Trophoblast cell (in vitro differentiated cells and primary cell): ENCODE measurements at regions not wholly inside any gene's neighbourhood (a gene's known extent, or its start where the extent isn't known, plus 50 kb on each side); places are given as distances from the start of the nearest gene placed in this dataset.
A peak's percentile ranks its signal among the peaks of the same experiment; 100 is the strongest.

Experiments used
- DNase-seq, 2 donors: peaks; one replicate each; pipeline ENCODE4 v3.0.0-alpha.2; 2016
- H2AFZ ChIP-seq: 2 replicates; pipeline ENCODE4 v1.6.1; 2013; ENCODE audit warnings: low read length, moderate library complexity, mild to moderate bottlenecking; ENCODE audit not compliant: insufficient read depth, poor library complexity
- H2AK5ac ChIP-seq: 2 replicates; pipeline ENCODE4 v1.6.1; 2013; ENCODE audit warnings: mild to moderate bottlenecking, low read length
- H2BK120ac ChIP-seq: 2 replicates; pipeline ENCODE4 v1.6.1; 2013; ENCODE audit warnings: low read length, mild to moderate bottlenecking, moderate library complexity; ENCODE audit not compliant: insufficient read depth, poor library complexity
- H2BK12ac ChIP-seq: 2 replicates; pipeline ENCODE4 v1.6.1; 2013; ENCODE audit warnings: mild to moderate bottlenecking, low read length, moderate library complexity
- H2BK5ac ChIP-seq: 2 replicates; pipeline ENCODE4 v1.6.1; 2013; ENCODE audit warnings: low read length, low read depth, moderate library complexity, mild to moderate bottlenecking; ENCODE audit not compliant: poor library complexity
- H3K14ac ChIP-seq: 2 replicates; pipeline ENCODE4 v1.6.1; 2013; ENCODE audit warnings: mild to moderate bottlenecking, low read length
- H3K18ac ChIP-seq: 2 replicates; pipeline ENCODE4 v1.6.1; 2013; ENCODE audit warnings: mild to moderate bottlenecking, low read length
- H3K23ac ChIP-seq: 2 replicates; pipeline ENCODE4 v1.6.1; 2013; ENCODE audit warnings: low read length
- H3K27ac ChIP-seq: 2 replicates; pipeline ENCODE4 v1.5.1; 2013; ENCODE audit warnings: low read depth, mild to moderate bottlenecking, inconsistent platforms, low read length, moderate library complexity
- H3K27me3 ChIP-seq: 2 replicates; pipeline ENCODE4 v1.6.1; 2013; ENCODE audit warnings: inconsistent platforms, mild to moderate bottlenecking, low read length, moderate library complexity; ENCODE audit not compliant: insufficient read depth
- H3K36me3 ChIP-seq, 2 experiments: 1 replicate in 1 of 2; 2 replicates in 1 of 2; pipeline ENCODE4 v1.6.1; 2013; ENCODE audit warnings: low read length in 2 of 2, mild to moderate bottlenecking in 2 of 2, moderate library complexity in 1 of 2; ENCODE audit not compliant: insufficient read depth in 2 of 2, control insufficient read depth in 1 of 2
- H3K4ac ChIP-seq: 2 replicates; pipeline ENCODE4 v1.6.1; 2013; ENCODE audit warnings: low read depth, mild to moderate bottlenecking, low read length, moderate library complexity
- H3K4me1 ChIP-seq, 2 experiments: 1 replicate in 1 of 2; 2 replicates in 1 of 2; pipeline ENCODE4 v1.6.1; 2013; ENCODE audit warnings: low read length in 2 of 2, mild to moderate bottlenecking in 2 of 2, moderate library complexity in 1 of 2; ENCODE audit not compliant: insufficient read depth in 2 of 2, control insufficient read depth in 1 of 2
- H3K4me2 ChIP-seq: 2 replicates; pipeline ENCODE4 v1.6.1; 2013; ENCODE audit warnings: inconsistent platforms, mild to moderate bottlenecking, low read length, moderate library complexity
- H3K4me3 ChIP-seq: 2 replicates; pipeline ENCODE4 v1.5.1; 2013; ENCODE audit warnings: mild to moderate bottlenecking, low read depth, low read length, inconsistent platforms
- H3K79me1 ChIP-seq: one replicate; pipeline ENCODE4 v1.6.1; 2013; ENCODE audit warnings: low read length
- H3K79me2 ChIP-seq: 2 replicates; pipeline ENCODE4 v1.6.1; 2013; ENCODE audit warnings: low read length, mild to moderate bottlenecking; ENCODE audit not compliant: control insufficient read depth, insufficient read depth, poor library complexity
- H3K9ac ChIP-seq: 2 replicates; pipeline ENCODE4 v1.6.1; 2013; ENCODE audit warnings: mild to moderate bottlenecking, low read length
- H3K9me3 ChIP-seq: 2 replicates; pipeline ENCODE4 v1.6.1; 2013; ENCODE audit warnings: low read depth, mild to moderate bottlenecking, control low read depth, inconsistent platforms, low read length; ENCODE audit not compliant: insufficient read depth
- H4K12ac ChIP-seq: 2 replicates; pipeline ENCODE4 v1.6.1; 2013; ENCODE audit warnings: low read depth, mild to moderate bottlenecking, low read length, moderate library complexity
- H4K8ac ChIP-seq: 2 replicates; pipeline ENCODE4 v1.6.1; 2013; ENCODE audit warnings: low read depth, mild to moderate bottlenecking, low read length, moderate library complexity
- H4K91ac ChIP-seq: one replicate; pipeline ENCODE4 v1.6.1; 2013; ENCODE audit warnings: low read depth, mild to moderate bottlenecking, low read length, moderate library complexity
- WGBS: extraction: QIAGEN DNeasy Blood & Tissue Kit; methylation state at CpG from one replicate; pipeline ENCODE4 v1.1.7; 2013; ENCODE audit warnings: missing lambda C conversion rate; ENCODE audit not compliant: insufficient read length, insufficient coverage; ENCODE audit errors: extremely low coverage; 5-methylcytosine and 5-hydroxymethylcytosine counted together

DNA sequence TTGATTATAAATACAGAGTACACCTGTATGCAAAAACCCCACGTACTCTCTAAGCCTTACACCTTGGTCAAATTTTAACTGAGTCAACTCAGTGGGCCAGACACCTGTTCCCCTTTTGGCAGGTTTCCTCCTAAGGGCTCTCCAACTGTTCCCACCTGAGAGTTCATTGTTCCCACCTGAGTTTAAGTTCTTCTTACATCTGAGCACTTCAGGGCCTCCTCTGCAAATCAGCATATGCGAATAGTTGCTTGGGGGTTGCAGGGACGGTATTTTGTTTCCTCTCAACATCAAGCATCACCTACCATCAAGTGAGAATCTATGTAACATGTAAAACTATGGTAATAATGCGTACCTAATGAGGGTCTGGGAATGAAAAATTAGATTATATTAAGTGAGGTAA, 300.0 kb downstream of the PIK3R1 start:
- WGBS: no CpG with 5 or more reads among the region's 4 CpGs
- H3K79me2 ChIP-seq: no peaks in the 10 kb centered on the region
- no peak overlapping the region for H2AFZ ChIP-seq
- no peak overlapping the region for H3K27ac ChIP-seq
- H4K12ac ChIP-seq: no peak overlapping the region
- H2BK120ac ChIP-seq: no peak overlapping the region
- H3K36me3 ChIP-seq: no peaks in the 10 kb centered on the region
- no peak overlapping the region for H3K18ac ChIP-seq
- H4K91ac ChIP-seq: no peak overlapping the region
- no peaks in the 10 kb centered on the region for H3K27me3 ChIP-seq
- H3K4me3 ChIP-seq: no peak overlapping the region
- H4K8ac ChIP-seq: no peak overlapping the region
- peaks cover 2% of the 10 kb centered on the region for H3K9me3 ChIP-seq
- no peak for DNase-seq
- H2AK5ac ChIP-seq: no peak overlapping the region
- H3K9ac ChIP-seq: no peak overlapping the region
- H2BK12ac ChIP-seq: no peak overlapping the region
- peaks cover 0 to 3% of the 10 kb centered on the region in 2 experiments for H3K4me1 ChIP-seq
- no peak overlapping the region for H3K23ac ChIP-seq
- H3K14ac ChIP-seq: no peak overlapping the region
- no peak overlapping the region for H3K4me2 ChIP-seq
- H3K4ac ChIP-seq: no peak overlapping the region
- H2BK5ac ChIP-seq: no peak overlapping the region
- H3K79me1 ChIP-seq: peaks cover 2% of the 10 kb centered on the region

DNA sequence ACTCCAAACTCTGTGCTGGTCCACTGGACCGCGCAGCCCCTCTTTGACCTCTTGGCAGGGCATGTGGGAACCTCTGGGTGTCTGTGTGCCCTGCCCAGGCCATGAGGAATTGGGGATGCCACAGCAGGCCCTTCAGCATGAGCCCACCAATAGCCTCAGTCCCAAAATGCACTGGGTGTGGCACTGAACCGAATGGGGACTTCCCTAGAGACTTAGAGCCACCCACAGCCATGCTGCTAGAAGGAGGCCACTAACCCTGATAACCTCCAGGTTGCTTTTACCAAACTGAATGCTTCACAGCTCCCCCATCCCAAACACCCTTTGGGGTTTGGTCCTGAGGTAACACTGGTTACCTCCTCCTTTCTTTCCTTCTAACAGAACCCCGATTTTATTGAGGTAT, 302.7 kb downstream of the PIK3R1 start:
- Histone ChIP-seq H3K4me3 (no peak overlapping the region), H3K27me3 (no peaks in the 10 kb centered on the region), H3K9me3 (peaks cover 2% of the 10 kb centered on the region), H3K4me1 (peaks cover 2 to 3% of the 10 kb centered on the region in 2 experiments), H4K8ac (no peak overlapping the region), H3K79me2 (no peaks in the 10 kb centered on the region), H3K27ac (no peak overlapping the region), H3K36me3 (no peaks in the 10 kb centered on the region), H3K14ac (no peak overlapping the region), H3K23ac (no peak overlapping the region), H4K91ac (peak overlapping the region; percentile 19), H3K4me2 (no peak overlapping the region), H3K4ac (no peak overlapping the region), H3K18ac (no peak overlapping the region), H2BK5ac (no peak overlapping the region), H2BK12ac (no peak overlapping the region), H2AK5ac (no peak overlapping the region), H2AFZ (no peak overlapping the region), H3K9ac (no peak overlapping the region), H2BK120ac (no peak overlapping the region), H3K79me1 (peaks cover 2% of the 10 kb centered on the region), H4K12ac (no peak overlapping the region)
- DNase-seq: no peak
- WGBS: no CpG with 5 or more reads among the region's 4 CpGs

DNA sequence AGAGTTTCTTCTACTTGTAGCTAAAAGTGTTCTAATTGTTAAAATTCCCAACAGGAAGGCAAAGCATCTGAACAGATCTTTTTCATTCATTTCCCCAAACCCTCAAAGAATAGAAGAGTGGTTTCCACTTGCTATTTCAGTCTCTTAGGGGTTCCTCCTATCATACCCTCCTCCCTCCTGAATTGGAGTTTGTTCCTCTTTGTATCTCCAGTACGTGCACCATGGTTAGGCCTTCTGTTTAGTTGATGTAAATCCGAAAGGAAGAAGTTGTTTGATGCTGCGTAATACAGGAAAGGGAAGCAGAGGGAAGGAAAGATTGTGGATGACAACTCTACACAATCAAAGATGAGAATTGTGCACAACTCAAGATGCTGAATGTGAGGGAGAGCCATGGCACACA, 303.6 kb downstream of the PIK3R1 start:
- WGBS: no CpG with 5 or more reads among the region's 3 CpGs

DNA sequence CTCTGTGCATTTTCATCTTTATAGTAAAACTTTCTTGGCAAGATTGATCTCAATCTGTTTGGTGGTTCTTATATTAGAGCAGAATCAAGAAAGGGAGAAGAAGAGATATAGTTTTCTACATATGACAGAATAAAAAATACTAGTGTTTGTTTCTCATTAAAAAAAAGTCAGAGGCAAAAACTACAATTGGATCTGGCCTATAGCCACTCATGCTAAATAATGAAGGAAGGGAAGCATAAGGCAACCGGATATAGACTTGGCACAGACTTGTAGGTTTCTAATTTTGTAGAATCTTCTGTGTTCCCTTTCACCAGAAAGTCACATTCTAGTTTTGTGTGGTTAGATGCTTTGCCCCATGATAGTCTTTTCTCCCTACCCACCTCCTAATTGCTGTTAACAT, 306.2 kb downstream of the PIK3R1 start:
- Histone ChIP-seq H3K23ac (no peak overlapping the region), H4K8ac (no peak overlapping the region), H2AFZ (no peak overlapping the region), H3K79me2 (no peaks in the 10 kb centered on the region), H3K4me1 (peaks cover 2 to 3% of the 10 kb centered on the region in 2 experiments), H3K4ac (no peak overlapping the region), H3K14ac (no peak overlapping the region), H4K12ac (no peak overlapping the region), H2BK12ac (no peak overlapping the region), H2BK5ac (no peak overlapping the region), H3K9me3 (peaks cover 2% of the 10 kb centered on the region), H3K27me3 (no peaks in the 10 kb centered on the region), H3K36me3 (no peaks in the 10 kb centered on the region), H2BK120ac (no peak overlapping the region), H3K9ac (no peak overlapping the region), H3K4me3 (no peak overlapping the region), H3K18ac (no peak overlapping the region), H4K91ac (no peak overlapping the region), H3K4me2 (no peak overlapping the region), H3K27ac (no peak overlapping the region), H2AK5ac (no peak overlapping the region), H3K79me1 (no peaks in the 10 kb centered on the region)
- no CpG with 5 or more reads among the region's 1 CpG for WGBS
- no peak for DNase-seq

More for the DNA sequence above, 303.6 kb downstream of the PIK3R1 start:
- no peak overlapping the region for H3K4me3 ChIP-seq
- H2BK5ac ChIP-seq: no peak overlapping the region
- no peaks in the 10 kb centered on the region for H3K36me3 ChIP-seq
- peaks cover 2% of the 10 kb centered on the region for H3K9me3 ChIP-seq
- H2BK12ac ChIP-seq: no peak overlapping the region
- H3K27ac ChIP-seq: no peak overlapping the region
- H3K4me2 ChIP-seq: no peak overlapping the region
- H4K8ac ChIP-seq: no peak overlapping the region
- H3K9ac ChIP-seq: no peak overlapping the region
- no peak overlapping the region for H3K4ac ChIP-seq
- peaks cover 2 to 3% of the 10 kb centered on the region in 2 experiments for H3K4me1 ChIP-seq
- no peak overlapping the region for H4K12ac ChIP-seq
- DNase-seq: no peak
- H3K27me3 ChIP-seq: no peaks in the 10 kb centered on the region
- no peak overlapping the region for H3K14ac ChIP-seq
- no peak overlapping the region for H3K23ac ChIP-seq
- peaks cover 2% of the 10 kb centered on the region for H3K79me1 ChIP-seq
- H3K18ac ChIP-seq: no peak overlapping the region
- H3K79me2 ChIP-seq: no peaks in the 10 kb centered on the region
- no peak overlapping the region for H2AK5ac ChIP-seq
- no peak overlapping the region for H2AFZ ChIP-seq
- no peak overlapping the region for H2BK120ac ChIP-seq
- no peak overlapping the region for H4K91ac ChIP-seq
